Head of caudate nucleus (tissue), 42 donors: ENCODE measurements at regions not wholly inside any gene's neighbourhood (a gene's known extent, or its start where the extent isn't known, plus 50 kb on each side); places are given as distances from the start of the nearest gene placed in this dataset.
"Not testable (repeated sequence)": the region's sequence is repeated elsewhere in the genome, so short reads cannot be mapped to it uniquely, and the experiment has no call there.

Experiments
- DNase-seq, 42 donors: peaks; one replicate each; pipeline versions ENCODE4 v3.0.0 to v3.0.0-alpha.2; 2020 to 2021; ENCODE audit warnings: mixed read lengths in 7 of 42
- intact Hi-C: fragments of 100-400 bp; cut with DNase I; formaldehyde crosslinking; loops from one replicate; pipeline ENCODE4 v1.15.0; 2022

GRCh38 chr15:25238716-25239470 is 199.9 kb downstream of the UBE3A start:
- intact Hi-C loops, result no loop called here
- peak in 7 of 42 donors; percentile 1 to 22 (median 3) for DNase-seq

DNA sequence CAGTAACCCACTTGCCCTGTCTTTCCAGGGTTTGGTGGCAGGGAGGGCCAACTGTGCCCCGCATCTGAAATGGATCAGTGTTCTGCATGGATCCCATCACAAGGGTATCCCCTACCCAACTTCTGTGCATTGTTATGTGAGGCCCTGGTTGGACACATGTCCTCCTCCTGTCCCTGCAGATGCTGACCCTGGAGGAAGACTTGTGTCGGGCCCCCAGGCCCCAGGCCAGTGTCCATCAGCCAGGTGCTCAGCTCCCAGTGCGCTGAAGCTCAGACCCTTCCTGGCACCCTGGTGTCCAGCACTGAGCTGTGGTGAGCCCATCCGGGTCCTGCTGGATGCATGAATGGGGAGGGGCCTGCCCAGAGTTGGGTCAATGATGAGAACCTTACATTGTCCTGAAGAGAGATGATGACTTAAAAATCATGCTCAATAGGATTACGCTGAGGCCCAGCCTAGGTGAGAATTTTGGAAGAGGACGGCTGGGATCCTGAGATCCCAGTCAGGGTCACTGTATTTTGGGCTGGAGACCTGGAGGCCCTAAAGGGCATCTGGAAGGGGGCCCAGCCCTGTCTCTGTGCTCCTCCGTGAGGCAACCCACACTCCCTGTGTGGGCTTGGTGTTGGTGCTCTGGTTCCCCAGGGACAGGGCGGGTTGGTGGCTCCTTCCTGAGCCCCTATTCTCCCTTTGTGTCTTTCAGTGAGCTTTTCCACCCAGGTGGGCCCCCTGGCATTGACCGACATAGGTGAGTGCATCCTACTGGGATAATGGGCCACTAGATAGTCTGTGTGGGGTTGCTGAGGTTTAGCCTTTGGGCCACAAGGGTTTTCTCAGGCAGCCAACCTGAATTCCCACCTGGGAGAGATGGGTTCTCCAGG is 199.1 kb downstream of the UBE3A start:
- DNase-seq, result peak in 11 of 42 donors; percentile 1 to 32 (median 9)
- intact Hi-C loops, result no loop called here

GRCh38 chr15:25240461-25241021 is 198.3 kb downstream of the UBE3A start:
- intact Hi-C loops, result no loop called here
- DNase-seq, result peak in 15 of 42 donors; percentile 1 to 39 (median 7)

DNA sequence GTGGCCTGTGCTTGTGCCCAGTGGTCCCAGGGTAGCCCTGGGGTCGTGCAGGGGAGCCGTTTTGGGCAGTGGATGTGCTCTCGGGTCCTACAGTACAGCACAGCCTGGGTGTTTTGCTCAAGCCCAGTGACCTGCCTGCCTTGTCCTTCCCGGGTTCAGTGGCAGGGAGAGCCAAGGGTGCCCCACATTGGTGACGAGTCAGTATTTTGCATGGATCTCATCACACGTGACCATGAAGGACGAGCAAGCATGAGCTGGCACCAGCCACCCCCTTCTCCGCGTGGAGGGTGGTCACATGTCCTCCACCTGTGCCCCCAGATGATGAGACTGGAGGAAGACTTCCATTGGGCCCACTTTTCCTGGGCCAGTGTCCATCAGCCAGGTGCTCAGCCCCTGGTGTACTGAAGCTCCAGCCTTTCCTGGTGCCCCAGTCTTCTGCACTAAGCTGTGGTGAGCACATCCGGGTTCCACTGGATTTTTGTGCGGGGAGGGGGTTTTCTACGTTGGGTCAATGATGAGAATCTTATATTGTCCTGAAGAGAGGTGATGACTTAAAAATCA is 197.5 kb downstream of the UBE3A start:
- intact Hi-C loops, result no loop called here
- peak in 23 of 42 donors; percentile 0 to 40 (median 11) for DNase-seq

- intact Hi-C loops, result no loop called here
- peak in 26 of 42 donors; percentile 0 to 30 (median 6) for DNase-seq
Observed at GRCh38 chr15:25242166-25242879, 196.5 kb downstream of the UBE3A start.

DNA sequence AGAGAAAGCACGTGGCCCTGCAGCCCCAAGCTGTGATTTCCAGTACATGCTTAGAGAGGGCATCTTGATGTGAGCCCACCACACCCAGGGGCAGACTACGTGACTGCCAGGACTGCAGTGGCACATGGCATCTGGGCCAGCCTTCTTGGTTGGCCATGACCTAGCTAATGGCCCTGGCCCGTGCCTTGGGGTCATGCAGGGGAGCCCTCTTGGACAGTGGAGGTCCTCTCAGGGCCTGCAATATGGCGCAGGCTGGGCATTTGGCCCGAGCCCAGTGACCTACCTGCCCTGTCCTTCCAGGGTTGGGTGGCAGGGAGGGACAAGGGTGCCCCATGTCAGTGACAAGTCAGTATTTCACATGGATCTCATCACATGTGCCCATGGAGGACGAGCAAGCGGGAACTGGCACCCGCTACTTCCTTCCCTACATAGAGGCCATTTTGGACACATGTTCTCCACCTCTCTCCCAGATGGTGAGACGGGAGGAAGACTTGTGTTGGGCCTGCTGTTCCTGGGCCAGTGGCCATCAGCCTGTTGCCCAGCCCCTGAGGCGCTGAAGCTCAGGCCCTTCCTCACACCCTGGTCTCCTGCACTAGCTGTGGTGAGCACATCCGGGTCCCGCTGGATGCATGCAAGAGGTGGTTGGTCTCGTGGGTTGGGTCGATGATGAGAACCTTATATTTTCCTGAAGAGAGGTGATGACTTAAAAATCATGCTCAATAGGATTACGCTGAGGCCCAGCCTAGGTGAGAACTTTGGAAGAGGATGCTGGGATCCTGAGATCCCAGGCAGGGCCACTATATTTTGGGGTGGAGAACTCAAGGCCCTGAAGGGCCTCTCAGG is 195.6 kb downstream of the UBE3A start:
- DNase-seq, result peak in 31 of 42 donors; percentile 0 to 33 (median 7)
- intact Hi-C loops, result no loop called here

DNA sequence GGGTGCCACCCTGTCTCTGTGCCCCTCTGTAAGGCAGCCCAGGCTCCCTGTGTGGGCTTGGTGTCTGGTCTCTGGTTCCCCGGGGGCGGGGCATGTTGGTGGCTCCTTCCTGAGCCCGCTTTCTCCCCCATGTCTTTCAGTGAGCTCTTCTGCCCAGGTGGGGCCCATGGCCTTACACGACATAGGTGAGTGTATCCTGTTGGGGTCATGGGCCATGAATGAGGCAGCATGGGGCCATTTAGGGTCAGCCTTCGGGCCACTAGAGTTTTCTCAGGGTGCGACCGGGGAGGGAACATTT is 195.1 kb downstream of the UBE3A start:
- intact Hi-C loops, result no loop called here
- peak in 26 of 42 donors; percentile 1 to 33 (median 6) for DNase-seq

GRCh38 chr15:25244731-25245585 is 193.9 kb downstream of the UBE3A start:
- intact Hi-C loops, result no loop called here
- peak in 24 of 42 donors; percentile 1 to 30 (median 6) for DNase-seq

- intact Hi-C loops, result no loop called here
- peak in 21 of 42 donors; percentile 0 to 30 (median 8) for DNase-seq
Observed at GRCh38 chr15:25245801-25246622, 192.8 kb downstream of the UBE3A start.

- peak in 26 of 42 donors; percentile 0 to 35 (median 9) for DNase-seq
- intact Hi-C loops, result no loop called here
Observed at GRCh38 chr15:25246641-25247406, 192.0 kb downstream of the UBE3A start.

DNA sequence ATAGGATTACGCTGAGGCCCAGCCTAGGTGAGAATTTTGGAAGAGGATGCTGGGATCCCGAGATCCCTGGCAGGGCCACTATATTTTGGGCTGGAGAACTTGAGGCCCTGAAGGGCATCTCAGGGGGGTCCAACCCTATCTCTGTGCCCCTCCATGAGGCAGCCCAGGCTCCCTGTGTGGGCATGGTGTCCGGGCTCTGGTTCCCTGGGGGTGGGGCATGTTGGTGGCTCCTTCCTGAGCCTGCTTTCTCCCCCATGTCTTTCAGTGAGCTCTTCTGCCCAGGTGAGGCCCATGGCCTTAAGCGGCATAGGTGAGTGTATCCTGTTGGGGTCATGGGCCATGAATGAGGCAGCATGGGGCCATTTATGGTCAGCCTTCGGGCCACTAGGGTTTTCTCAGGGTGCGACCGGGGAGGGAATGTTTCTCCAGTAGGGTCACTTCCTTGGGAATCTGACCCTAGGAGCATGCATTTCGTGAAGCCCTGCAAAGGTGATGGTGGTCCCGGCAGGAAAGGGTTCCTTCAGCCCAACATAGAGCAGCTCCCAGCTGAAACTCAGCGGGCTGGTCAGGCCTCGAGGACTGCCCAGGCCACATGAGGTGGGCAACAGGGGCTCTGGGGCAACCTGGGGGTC is 191.3 kb downstream of the UBE3A start:
- DNase-seq, result peak in 14 of 42 donors; percentile 1 to 30 (median 4)

DNA sequence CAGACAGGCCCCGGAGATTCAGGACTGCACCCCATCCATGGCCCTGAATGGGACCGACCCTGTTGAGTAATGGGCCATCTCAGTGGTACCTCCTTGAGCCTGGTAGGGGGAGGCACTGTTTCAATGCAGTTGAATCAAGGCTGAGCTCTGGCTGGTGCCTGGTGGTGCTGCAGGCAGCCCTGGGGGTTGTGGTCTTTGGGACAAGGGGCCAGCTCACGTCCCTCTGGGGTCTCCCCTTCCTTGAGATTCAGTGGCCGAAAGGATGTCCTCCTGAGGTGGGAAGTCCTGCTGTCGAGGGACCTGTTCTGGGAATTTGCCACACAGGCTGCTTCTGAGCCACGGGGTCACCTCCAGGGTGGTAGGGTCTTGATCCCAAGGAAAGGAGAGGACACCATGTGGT is 190.7 kb downstream of the UBE3A start:
- intact Hi-C loops, result not testable (repeated sequence)
- peak in 5 of 42 donors; percentile 2 to 13 (median 4) for DNase-seq

More for the DNA sequence above, 191.3 kb downstream of the UBE3A start:
- intact Hi-C loops, result no loop called here

DNA sequence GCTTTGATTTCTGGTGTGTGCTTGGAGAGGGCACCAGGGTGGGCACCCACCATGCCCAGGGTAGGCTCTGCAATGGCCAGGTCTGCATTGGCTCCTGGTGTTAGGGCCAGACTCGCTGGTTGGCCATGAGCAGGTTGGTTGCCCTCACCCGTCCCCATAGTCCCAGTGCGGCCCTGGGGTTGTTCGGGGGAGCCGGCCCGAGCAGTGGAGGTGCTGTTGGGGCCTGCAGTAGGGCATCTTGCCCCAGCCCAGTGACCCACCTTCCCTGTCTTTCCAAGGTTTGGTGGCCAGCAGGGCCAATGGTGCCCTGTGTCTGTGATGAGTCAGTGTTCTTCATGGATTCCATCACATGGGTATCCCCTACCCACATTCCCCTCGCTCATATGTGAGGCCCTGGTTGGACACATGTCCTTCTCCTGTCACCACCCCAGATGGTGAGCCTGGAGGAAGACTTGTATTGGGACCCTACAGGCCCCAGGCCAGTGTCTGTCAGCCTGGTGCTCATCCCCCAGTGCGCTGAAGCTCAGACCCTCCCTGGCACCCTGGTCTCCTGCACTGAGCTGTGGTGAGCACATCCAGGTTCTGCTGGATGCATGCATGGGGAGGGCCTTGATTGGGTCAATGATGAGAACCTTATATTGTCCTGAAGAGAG is 190.1 kb downstream of the UBE3A start:
- DNase-seq, result peak in 25 of 42 donors; percentile 0 to 34 (median 8)
- intact Hi-C loops, result no loop called here

- peak in 15 of 42 donors; percentile 1 to 34 (median 8) for DNase-seq
- intact Hi-C loops, result no loop called here
Observed at GRCh38 chr15:25249236-25250010, 189.4 kb downstream of the UBE3A start.
